ENCODE measurements at regions not wholly inside any gene's neighbourhood (a gene's known extent, or its start where the extent isn't known, plus 50 kb on each side); places are given as distances from the start of the nearest gene placed in this dataset.

- DNase-seq (ENCODE audit: low spot score) (no peak), FAIRE-seq (no peak)
These were observed 320.2 kb upstream of the PLET1 start for GRCh38 chr11:112580864-112581263.

DNA sequence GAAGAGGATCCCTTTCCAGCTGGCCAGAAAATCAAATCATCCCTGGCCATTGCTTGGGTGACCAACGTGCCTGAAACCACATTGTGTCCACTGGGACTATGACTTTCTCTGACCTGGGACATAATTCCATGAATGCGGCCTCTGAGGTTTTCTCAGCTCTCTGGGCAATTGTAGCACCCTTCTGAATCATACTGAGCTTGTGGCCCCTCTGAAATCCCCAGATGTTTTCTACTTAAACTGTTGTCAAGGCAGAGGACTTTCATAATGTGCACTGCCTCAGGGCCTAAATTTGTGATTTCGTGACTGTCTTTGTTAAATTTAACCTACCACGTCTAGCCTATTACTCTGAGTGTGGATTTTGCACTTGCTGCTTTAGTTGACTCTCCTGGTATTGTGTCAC lies 321.1 kb upstream of the PLET1 start:
- FAIRE-seq (no peak), DNase-seq (ENCODE audit: low spot score) (no peak)

DNA sequence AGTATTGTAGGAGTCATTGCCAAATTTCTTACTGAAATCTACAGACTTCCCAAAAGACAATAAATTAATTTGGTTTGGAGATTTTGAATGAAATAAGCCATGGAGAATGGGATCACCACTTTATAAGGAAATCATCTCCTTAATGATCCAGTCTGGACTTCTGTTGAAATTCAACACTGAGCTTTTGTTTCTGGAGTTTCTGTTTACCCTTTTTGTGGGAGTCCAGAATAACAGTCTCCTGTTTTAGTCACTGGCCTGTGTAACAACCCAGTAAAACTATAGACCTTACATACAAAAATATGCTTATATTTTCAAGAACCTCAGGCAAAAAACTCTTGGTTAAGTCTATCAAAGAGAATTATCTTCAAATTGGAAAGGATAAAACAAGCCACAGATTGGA lies 321.7 kb upstream of the PLET1 start:
- DNase-seq (ENCODE audit: low spot score) = no peak
- no peak for FAIRE-seq

- DNase-seq (ENCODE audit: low spot score) = no peak
- FAIRE-seq = no peak
These were observed 322.7 kb upstream of the PLET1 start for GRCh38 chr11:112583261-112583893.

GRCh38 chr11:112584672-112585071 lies 324.0 kb upstream of the PLET1 start:
- DNase-seq (ENCODE audit: low spot score) (peak; percentile 27), FAIRE-seq (peak; percentile 13)

- FAIRE-seq (no peak), DNase-seq (ENCODE audit: low spot score) (no peak)
These were observed 327.0 kb upstream of the PLET1 start for GRCh38 chr11:112587664-112588063.

DNA sequence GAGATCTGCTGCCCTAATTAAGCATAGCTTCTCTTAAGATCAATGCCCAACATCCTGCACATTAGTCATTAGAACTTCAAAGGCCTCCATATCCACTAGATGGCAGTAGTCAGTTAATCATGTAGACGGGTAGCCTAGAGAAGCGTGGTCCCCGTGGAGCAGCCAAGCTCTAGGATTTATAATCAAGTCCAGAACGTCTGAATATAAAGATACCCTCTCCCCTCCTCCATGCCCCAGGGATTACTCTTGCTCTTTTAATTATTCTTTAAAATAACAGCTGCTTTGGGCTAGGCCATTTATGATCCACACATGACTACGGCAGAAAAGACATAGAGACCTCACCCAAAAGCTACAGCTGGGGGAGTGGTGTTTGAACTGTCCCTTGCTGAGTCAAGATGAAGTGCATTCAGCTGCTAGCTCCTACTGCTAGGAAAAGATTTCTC lies 327.6 kb upstream of the PLET1 start:
- FAIRE-seq (no peak), DNase-seq (ENCODE audit: low spot score) (peak; percentile 85)

- FAIRE-seq (no peak), DNase-seq (ENCODE audit: low spot score) (no peak)
These were observed 328.5 kb upstream of the PLET1 start for GRCh38 chr11:112589155-112589554.

DNA sequence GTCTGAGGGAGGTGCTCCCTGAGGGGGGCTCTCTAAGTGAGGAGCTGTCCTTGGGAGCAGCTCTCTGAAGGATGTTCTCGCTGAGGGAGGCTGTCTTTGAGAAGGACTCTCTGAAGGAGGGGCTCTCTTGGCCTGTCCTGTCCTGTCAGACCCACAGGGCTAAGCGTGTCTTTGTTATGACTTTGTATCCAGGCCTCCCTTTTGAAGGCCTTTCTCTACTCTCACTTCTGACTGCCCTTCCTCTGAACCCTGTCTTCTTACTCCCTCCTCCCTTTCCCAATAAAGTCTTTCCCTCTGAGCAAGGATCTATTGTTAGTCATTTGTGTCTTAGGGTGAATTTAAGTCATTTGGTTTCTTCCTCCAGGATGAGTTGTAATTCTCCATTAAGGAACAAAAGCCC lies 330.1 kb upstream of the PLET1 start:
- FAIRE-seq (no peak), DNase-seq (ENCODE audit: low spot score) (no peak)

GRCh38 chr11:112593440-112593839 lies 332.8 kb upstream of the PLET1 start:
- no peak for FAIRE-seq
- DNase-seq (ENCODE audit: low spot score) = no peak

- FAIRE-seq = peak; percentile 85
These were observed 335.7 kb upstream of the PLET1 start for GRCh38 chr11:112596324-112596723.

GRCh38 chr11:112597286-112597790 lies 336.7 kb upstream of the PLET1 start:
- FAIRE-seq = no peak
- no peak for DNase-seq (ENCODE audit: low spot score)

More at GRCh38 chr11:112596324-112596723, 335.7 kb upstream of the PLET1 start:
- no peak for DNase-seq (ENCODE audit: low spot score)

GRCh38 chr11:112599265-112599664 lies 338.6 kb upstream of the PLET1 start:
- FAIRE-seq (no peak), DNase-seq (ENCODE audit: low spot score) (no peak)

DNA sequence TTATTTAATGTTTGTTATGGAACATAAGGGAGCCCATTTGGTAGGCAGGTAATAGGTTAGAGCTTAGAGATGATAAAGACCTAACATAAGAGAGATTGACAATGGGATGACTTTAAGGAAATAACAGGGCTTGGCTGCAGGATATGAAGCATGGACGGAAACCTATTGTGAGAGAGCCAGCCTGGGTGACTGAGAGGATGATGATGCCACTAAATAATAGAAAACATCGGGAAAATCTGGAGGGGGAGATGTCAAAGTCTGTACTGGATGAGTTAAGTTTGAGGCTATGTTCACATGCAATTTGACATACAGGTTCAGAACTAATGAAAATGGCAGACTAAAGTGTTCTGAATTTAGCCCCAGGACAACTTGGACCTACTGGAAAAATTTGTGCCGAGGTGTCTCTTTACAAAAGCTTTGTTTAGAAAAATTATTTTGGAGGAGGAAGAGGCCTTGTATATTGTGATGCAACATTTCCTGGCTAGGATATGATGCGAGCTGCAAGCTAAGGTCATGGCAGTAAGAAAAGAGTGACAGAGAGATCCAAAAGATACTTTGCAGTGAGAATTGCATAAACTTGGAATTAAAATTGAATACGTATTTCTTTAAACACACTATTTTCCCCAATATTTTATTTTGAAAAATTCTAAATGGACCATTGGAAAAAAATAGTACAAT lies 339.3 kb upstream of the PLET1 start:
- FAIRE-seq (no peak), DNase-seq (ENCODE audit: low spot score) (no peak)

GRCh38 chr11:112605093-112605666 lies 344.5 kb upstream of the PLET1 start:
- FAIRE-seq (no peak), DNase-seq (ENCODE audit: low spot score) (no peak)

GRCh38 chr11:112606656-112607055 lies 346.0 kb upstream of the PLET1 start:
- no peak for FAIRE-seq
- no peak for DNase-seq (ENCODE audit: low spot score)

DNA sequence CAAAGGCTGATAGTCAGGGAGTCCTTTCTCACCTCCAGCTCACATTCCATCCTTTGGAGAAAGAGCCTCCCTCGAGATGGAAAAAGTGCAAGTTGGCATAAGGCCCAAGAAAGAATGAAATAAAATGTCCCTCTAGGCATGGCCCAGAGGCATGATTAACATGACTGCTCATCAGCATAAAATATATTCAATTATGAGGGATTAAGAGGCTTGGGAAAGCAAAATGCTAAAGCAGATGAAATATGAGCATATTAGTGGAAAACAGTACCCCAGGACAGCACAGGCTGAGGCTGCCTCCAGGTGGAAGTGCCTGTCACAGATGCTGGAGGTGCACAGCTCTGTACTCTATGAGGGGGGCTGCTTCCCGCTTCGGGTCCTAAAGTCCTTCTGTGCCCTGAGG lies 347.8 kb upstream of the PLET1 start:
- DNase-seq (ENCODE audit: low spot score) (no peak), FAIRE-seq (no peak)

DNA sequence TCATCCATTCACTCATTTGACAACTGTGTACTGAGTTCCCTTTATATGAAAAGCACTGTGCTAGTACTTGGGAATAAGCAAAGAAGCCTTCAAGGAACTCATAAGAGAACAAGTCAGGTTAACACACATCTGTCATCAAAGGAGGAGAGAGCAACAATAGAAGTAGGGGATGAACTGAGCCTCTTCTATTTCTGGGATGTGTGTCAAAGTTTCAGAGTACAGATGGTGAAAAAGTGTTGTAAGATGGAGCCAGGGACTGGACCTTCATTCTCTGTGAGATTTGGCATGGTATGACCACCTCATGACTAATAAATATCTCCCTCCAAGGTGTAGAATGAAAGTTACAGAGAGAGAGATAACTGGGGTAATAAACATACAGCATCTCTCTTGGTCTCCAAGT lies 349.8 kb upstream of the PLET1 start:
- DNase-seq (ENCODE audit: low spot score) (no peak), FAIRE-seq (no peak)

- FAIRE-seq (no peak), DNase-seq (ENCODE audit: low spot score) (no peak)
These were observed 350.0 kb upstream of the NCAM1 start for GRCh38 chr11:112610996-112611750.

GRCh38 chr11:112611771-112612170 lies 349.4 kb upstream of the NCAM1 start:
- DNase-seq (ENCODE audit: low spot score) (no peak), FAIRE-seq (peak; percentile 9)

GRCh38 chr11:112612250-112612849 lies 348.9 kb upstream of the NCAM1 start:
- FAIRE-seq (no peak), DNase-seq (ENCODE audit: low spot score) (no peak)
